ENCODE measurements at regions not wholly inside any gene's neighbourhood (a gene's known extent, or its start where the extent isn't known, plus 50 kb on each side); places are given as distances from the start of the nearest gene placed in this dataset.

DNA sequence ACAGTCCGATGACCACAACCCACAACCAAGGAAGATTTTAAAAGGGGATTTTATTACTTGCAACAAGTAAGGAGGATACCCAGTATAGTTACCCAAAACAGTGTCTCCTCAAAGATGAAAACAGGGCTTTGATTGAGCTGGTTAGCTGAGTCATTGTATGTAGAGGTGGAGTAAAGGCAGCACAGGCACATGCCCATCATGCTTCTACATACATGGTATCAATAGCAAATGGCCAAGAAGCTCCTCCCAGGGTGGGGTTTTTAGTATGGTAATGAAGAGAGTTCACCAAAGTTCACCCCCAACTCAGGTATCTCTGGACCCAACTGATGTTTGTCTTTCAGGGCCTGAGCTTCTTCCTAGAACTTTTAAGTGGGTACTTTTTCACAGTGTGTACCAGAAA lies 157.1 kb upstream of the CEP126 start:
- TF ChIP-seq YY1 (IDR thresholded peaks at IDR 0.05; ENCODE audit: extremely low read depth, insufficient replicate concordance, low read depth, low read length) (no peak), EZH2 (IDR thresholded peaks at IDR 0.05) (no peak), RAD21 (IDR thresholded peaks at IDR 0.05; ENCODE audit: low read depth) (no peak), SP1 (IDR thresholded peaks at IDR 0.05; ENCODE audit: low read depth) (no peak), SRF (IDR thresholded peaks at IDR 0.05; ENCODE audit: low read depth) (no peak), EZH2phosphoT487 (IDR thresholded peaks at IDR 0.05; ENCODE audit: borderline replicate concordance) (no peak)
- TF ChIP-seq, protein P1, sequence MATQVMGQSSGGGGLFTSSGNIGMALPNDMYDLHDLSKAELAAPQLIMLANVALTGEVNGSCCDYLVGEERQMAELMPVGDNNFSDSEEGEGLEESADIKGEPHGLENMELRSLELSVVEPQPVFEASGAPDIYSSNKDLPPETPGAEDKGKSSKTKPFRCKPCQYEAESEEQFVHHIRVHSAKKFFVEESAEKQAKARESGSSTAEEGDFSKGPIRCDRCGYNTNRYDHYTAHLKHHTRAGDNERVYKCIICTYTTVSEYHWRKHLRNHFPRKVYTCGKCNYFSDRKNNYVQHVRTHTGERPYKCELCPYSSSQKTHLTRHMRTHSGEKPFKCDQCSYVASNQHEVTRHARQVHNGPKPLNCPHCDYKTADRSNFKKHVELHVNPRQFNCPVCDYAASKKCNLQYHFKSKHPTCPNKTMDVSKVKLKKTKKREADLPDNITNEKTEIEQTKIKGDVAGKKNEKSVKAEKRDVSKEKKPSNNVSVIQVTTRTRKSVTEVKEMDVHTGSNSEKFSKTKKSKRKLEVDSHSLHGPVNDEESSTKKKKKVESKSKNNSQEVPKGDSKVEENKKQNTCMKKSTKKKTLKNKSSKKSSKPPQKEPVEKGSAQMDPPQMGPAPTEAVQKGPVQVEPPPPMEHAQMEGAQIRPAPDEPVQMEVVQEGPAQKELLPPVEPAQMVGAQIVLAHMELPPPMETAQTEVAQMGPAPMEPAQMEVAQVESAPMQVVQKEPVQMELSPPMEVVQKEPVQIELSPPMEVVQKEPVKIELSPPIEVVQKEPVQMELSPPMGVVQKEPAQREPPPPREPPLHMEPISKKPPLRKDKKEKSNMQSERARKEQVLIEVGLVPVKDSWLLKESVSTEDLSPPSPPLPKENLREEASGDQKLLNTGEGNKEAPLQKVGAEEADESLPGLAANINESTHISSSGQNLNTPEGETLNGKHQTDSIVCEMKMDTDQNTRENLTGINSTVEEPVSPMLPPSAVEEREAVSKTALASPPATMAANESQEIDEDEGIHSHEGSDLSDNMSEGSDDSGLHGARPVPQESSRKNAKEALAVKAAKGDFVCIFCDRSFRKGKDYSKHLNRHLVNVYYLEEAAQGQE (IDR thresholded peaks at IDR 0.05; ENCODE audit: low read depth), result no peak
- TF ChIP-seq, protein P2, sequence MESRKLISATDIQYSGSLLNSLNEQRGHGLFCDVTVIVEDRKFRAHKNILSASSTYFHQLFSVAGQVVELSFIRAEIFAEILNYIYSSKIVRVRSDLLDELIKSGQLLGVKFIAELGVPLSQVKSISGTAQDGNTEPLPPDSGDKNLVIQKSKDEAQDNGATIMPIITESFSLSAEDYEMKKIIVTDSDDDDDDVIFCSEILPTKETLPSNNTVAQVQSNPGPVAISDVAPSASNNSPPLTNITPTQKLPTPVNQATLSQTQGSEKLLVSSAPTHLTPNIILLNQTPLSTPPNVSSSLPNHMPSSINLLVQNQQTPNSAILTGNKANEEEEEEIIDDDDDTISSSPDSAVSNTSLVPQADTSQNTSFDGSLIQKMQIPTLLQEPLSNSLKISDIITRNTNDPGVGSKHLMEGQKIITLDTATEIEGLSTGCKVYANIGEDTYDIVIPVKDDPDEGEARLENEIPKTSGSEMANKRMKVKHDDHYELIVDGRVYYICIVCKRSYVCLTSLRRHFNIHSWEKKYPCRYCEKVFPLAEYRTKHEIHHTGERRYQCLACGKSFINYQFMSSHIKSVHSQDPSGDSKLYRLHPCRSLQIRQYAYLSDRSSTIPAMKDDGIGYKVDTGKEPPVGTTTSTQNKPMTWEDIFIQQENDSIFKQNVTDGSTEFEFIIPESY (IDR thresholded peaks at IDR 0.05; ENCODE audit: extremely low read depth, insufficient replicate concordance, low read length), result no peak
- TF ChIP-seq, protein P3, sequence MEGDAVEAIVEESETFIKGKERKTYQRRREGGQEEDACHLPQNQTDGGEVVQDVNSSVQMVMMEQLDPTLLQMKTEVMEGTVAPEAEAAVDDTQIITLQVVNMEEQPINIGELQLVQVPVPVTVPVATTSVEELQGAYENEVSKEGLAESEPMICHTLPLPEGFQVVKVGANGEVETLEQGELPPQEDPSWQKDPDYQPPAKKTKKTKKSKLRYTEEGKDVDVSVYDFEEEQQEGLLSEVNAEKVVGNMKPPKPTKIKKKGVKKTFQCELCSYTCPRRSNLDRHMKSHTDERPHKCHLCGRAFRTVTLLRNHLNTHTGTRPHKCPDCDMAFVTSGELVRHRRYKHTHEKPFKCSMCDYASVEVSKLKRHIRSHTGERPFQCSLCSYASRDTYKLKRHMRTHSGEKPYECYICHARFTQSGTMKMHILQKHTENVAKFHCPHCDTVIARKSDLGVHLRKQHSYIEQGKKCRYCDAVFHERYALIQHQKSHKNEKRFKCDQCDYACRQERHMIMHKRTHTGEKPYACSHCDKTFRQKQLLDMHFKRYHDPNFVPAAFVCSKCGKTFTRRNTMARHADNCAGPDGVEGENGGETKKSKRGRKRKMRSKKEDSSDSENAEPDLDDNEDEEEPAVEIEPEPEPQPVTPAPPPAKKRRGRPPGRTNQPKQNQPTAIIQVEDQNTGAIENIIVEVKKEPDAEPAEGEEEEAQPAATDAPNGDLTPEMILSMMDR (IDR thresholded peaks at IDR 0.05 in 2 of 3, conservative IDR thresholded peaks at IDR 0.05 in 1 of 3; ENCODE audit: borderline replicate concordance in 1 of 3, insufficient read depth in 1 of 3, low read depth in 2 of 3, low read length in 2 of 3), result no peak
